ENCODE measurements at regions not wholly inside any gene's neighbourhood (a gene's known extent, or its start where the extent isn't known, plus 50 kb on each side); places are given as distances from the start of the nearest gene placed in this dataset.
"Not testable (repeated sequence)": the region's sequence is repeated elsewhere in the genome, so short reads cannot be mapped to it uniquely, and the experiment has no call there.

DNA sequence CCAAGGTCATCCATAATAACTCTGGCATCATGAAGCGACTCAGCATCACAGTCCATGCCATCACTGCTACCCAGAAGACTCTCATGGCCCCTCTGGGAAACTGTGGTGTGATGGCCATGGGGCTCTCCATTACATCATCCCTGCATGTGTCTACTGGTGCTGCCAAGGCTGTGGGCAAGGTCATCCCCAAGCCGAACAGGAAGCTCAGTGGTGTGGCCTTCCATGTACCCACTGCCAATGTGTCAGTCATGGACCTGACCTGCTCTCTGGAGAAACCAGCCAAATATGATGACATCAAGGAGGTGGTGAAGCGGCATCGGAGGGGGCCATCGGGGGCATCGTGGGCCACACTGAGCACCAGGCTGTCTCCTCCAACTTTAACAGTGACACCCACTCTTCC is 65.1 kb upstream of the ARHGAP29 start:
- no peak for DNase-seq

DNA sequence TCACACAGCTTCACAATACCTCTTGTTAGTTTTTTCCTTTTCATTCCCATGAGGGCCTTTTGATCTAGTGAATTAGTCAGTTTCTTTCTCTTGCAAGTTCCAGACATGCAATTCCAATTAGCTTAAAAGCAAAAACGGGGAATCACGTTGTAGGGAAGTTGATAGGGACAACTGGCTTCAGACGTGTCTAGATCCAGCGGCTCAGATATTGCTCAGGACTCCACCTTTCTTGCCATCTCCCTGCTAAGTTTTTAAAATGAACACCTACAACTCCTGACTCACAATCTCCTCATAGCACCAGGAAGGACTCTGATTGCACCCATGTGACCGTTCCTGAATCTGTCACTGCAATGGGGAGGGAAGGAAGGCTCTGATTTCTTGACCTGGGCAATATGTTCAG is 63.8 kb upstream of the ARHGAP29 start:
- DNase-seq = no peak

DNA sequence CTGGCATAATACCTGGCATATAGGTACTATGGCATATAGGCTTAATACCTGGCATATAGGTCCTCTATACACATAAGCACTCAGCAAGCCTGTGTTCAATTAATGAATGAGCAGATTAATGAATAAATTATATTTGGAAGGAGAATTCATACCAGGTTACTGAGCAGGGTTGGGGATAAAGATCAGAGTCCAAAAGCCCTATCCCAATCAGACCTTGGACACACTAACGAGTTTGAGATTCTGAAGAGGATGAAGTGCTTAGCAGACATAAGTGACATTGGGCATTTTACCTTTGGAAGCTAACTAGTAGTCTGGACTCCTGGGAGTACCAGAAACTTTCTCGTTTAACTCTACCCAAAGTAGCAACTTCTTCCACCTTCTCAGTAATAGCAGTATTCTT is 63.3 kb upstream of the ARHGAP29 start:
- DNase-seq = no peak

DNA sequence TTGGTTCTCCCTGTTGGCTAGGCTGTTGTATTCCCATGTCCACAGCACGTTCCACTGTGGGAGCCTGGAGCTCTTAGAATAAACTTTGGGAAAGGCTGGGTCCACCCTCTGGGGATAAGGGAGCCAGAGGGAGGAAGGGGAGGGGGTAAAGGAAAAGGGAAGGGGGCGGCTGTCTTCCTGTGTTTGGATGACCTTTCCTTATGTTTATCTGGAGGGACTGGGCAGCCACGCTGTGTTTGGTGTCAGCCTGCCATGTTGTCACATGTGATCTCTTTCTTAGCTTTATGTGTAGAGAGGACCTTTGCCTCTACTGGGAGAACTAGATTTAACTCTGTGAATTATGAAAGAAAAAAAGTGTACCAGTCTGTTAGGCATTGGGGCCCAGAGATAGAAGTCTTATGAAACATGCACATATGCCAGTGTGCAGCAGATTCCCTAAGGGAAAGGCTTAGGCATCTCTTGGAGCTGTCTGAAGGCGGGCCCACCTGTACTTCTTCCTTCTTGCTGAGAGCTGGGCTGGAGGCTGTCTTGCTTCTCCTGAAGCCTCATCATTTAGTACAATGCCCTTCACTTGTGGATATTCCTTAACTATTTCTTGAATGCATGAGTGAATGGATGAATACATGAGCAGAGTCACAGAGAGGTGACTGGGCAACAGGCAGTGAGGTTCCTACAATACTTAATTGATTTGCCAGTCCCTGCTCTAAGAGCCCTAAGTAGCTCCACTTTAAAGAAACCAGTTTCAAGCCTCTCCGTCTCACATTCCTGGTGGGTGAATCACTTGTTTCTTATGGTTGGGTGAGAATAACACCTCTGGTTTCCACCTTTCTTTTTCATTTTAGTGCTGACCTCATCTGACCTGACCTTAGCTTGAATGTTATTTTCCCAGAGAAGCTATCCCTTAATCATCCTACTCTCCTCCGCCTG is 62.5 kb upstream of the ARHGAP29 start:
- no peak for DNase-seq

DNA sequence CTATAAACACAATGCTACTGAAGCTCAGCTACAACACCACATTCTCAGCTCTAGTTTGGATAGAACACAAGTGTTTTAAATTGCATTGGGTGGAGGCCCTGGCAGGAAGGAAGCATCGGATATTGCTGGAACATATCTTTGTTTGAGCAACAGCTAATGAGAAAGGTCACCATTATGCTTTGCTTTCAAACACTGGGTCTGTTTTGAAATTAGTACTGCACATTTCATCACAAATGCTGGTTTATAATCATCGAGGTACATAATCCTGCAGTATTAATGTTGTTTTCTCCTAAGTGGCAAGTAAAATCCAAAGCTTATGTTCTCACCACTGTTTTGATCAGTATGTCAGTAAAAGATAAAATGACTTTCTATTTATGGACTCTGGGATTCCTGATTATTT is 61.5 kb upstream of the ARHGAP29 start:
- DNase-seq = no peak

DNA sequence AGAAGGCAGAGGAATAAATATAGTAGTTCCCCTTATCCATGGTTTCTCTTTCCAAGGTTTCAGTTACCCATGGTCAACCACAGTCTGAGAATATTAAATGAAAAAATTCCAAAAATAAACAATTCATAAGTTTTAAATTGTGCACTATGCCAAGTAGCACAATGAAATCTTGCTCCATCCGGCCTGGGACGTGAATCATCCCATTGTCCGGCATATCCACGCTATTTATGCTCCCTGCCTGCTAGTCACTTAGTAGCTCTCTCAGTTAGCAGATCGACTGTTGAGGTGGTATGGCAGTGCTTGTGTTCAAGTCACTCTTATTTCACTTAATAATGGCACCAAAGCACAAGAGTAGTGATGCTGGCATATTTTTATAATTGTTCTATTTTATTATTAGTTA is 58.6 kb upstream of the ARHGAP29 start:
- no peak for DNase-seq

DNA sequence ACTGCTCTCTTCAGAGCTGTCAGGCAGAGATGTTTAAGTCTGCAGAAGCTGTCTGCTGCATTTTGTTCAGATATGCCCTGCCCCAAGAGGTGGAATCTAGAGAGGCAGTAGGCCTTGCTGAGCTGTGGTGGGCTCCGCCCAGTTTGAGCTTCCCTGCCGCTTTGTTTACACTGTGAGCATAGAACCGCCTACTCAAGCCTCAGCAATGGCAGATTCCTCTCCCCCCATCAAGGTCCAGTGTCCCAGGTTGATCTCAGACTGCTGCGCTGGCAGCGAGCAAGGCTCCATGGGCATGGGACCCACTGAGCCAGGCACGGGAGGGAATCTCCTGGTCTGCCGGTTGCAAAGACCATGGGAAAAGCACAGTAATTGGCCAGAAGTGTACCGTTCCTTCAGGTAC is 55.6 kb upstream of the ARHGAP29 start:
- DNase-seq = not testable (repeated sequence)

DNA sequence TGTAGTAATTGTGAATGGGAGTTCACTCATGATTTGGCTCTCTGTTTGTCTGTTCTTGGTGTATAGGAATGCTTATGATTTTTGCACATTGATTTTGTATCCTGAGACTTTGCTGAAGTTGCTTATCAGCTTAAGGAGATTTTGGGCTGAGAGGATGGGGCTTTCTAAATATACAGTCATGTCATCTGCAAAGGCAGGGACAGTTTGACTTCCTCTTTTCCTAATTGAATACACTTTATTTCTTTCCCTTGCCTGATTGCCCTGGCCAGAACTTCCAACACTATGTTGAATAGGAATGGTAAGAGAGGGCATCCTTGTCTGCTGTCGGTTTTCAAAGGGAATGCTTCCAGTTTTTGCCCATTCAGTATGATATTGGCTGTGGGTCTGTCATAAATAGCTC is 51.9 kb upstream of the ARHGAP29 start:
- not testable (repeated sequence) for DNase-seq

All from T-helper 1 cell (primary cell).